ENCODE measurements at regions not wholly inside any gene's neighbourhood (a gene's known extent, or its start where the extent isn't known, plus 50 kb on each side); places are given as distances from the start of the nearest gene placed in this dataset.

DNA sequence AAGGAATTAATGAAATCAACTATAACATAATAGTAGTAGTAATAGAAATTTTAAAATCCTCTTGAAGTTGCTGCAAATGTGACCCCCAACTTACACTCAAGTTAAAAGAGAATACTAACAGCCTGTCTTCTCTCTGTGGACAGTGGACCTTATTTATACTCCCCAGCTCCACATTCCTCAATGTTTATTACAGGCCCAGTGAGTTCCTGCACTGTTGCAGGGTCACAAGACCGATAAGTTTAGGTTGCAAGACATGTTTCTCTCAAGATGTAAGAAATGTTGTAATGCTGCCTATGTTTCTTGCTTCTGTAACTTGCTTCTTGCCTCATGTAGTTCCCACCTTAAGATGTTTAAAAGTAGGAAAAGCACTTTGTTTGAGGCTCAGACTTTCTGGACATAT lies 888.1 kb downstream of the PDCD6IP start:
- TF ChIP-seq CTCF (conservative IDR thresholded peaks at IDR 0.05) (no peak), ZFX (IDR thresholded peaks at IDR 0.05) (no peak)
